Subcutaneous abdominal adipose tissue (tissue), 5 donors: ENCODE measurements at regions not wholly inside any gene's neighbourhood (a gene's known extent, or its start where the extent isn't known, plus 50 kb on each side); places are given as distances from the start of the nearest gene placed in this dataset.

Experiments
- H3K27ac ChIP-seq: one replicate; pipeline ENCODE4 v1.7.0; 2013; ENCODE audit warnings: low read depth, mild to moderate bottlenecking, inconsistent platforms, low read length, moderate library complexity
- H3K27me3 ChIP-seq, 5 donors: one replicate each; pipeline ENCODE4 v1.7.0; 2013; ENCODE audit warnings: low read length in 5 of 5, inconsistent platforms in 1 of 5; ENCODE audit not compliant: control insufficient read depth in 5 of 5, insufficient read depth in 4 of 5
- H3K36me3 ChIP-seq, 5 donors: one replicate each; pipeline ENCODE4 v1.7.0; 2013; ENCODE audit warnings: low read length in 5 of 5; ENCODE audit not compliant: control insufficient read depth in 5 of 5, insufficient read depth in 5 of 5
- H3K4me1 ChIP-seq, 5 donors: one replicate each; pipeline ENCODE4 v1.7.0; 2013; ENCODE audit warnings: low read length in 5 of 5, mild to moderate bottlenecking in 3 of 5, moderate library complexity in 1 of 5; ENCODE audit not compliant: control insufficient read depth in 5 of 5, insufficient read depth in 5 of 5
- H3K4me3 ChIP-seq, 5 donors: one replicate each; pipeline ENCODE4 v1.7.0; 2013; ENCODE audit warnings: low read length in 5 of 5, low read depth in 1 of 5
- H3K9ac ChIP-seq, 5 donors: one replicate each; pipeline ENCODE4 v1.7.0; 2013; ENCODE audit warnings: low read length in 5 of 5, mild to moderate bottlenecking in 4 of 5, moderate library complexity in 3 of 5
- H3K9me3 ChIP-seq, 5 donors: one replicate each; pipeline ENCODE4 v1.7.0; 2013; ENCODE audit warnings: low read length in 5 of 5; ENCODE audit not compliant: control insufficient read depth in 5 of 5
- donor health status: healthy.
- donor health status: healthy.
- donor health status: healthy.
- donor health status: healthy.
- donor health status: healthy.

GRCh38 chr16:27721531-27722181, 171.7 kb downstream of the KATNIP start:
- Histone ChIP-seq H3K36me3 (peaks cover 0 to 35% (median 7%) of the 10 kb centered on the region in 5 donors), H3K27ac (peak overlapping the region; percentile 35), H3K9ac (peak overlapping the region in 1 of 5 donors; percentile 43), H3K27me3 (no peaks in the 10 kb centered on the region), H3K4me1 (peaks cover 5 to 34% (median 30%) of the 10 kb centered on the region in 5 donors), H3K9me3 (no peaks in the 10 kb centered on the region), H3K4me3 (peak overlapping the region in 3 of 5 donors; percentile 7 to 47 (median 29))

DNA sequence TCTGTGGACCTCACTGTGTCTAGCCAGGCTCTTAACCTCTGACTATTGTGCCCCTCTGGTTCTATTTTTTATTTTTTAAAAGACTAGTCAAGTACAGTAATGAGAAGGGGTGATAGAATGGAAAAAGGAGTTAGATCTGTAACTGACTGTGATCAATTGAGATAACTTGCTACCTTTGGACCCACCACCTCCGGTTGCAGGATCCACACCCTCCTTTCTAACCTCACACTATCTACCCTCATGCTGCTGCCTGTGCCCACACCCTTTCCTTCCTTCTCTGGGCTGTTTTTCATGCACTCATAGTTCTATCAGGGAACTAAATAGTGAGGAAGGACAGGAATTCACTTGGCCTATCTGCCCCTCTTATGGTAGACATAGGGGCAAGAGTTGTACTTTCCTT, 172.3 kb downstream of the KATNIP start:
- Histone ChIP-seq H3K27ac (no peak overlapping the region), H3K4me1 (peaks cover 5 to 34% (median 30%) of the 10 kb centered on the region in 5 donors), H3K4me3 (no peak overlapping the region), H3K9ac (no peak overlapping the region), H3K9me3 (no peaks in the 10 kb centered on the region), H3K27me3 (no peaks in the 10 kb centered on the region), H3K36me3 (peaks cover 0 to 37% (median 7%) of the 10 kb centered on the region in 5 donors)

GRCh38 chr16:27722892-27723450, 173.0 kb downstream of the KATNIP start:
- Histone ChIP-seq H3K27ac (no peak overlapping the region), H3K9ac (no peak overlapping the region)

GRCh38 chr16:27723711-27724481, 174.0 kb downstream of the KATNIP start:
- Histone ChIP-seq H3K36me3 (peaks cover 2 to 43% (median 7%) of the 10 kb centered on the region in 5 donors), H3K27ac (no peak overlapping the region), H3K4me3 (no peak overlapping the region), H3K4me1 (peaks cover 5 to 34% (median 30%) of the 10 kb centered on the region in 5 donors), H3K9ac (no peak overlapping the region), H3K27me3 (no peaks in the 10 kb centered on the region), H3K9me3 (no peaks in the 10 kb centered on the region)

More at GRCh38 chr16:27722892-27723450, 173.0 kb downstream of the KATNIP start:
- H3K9me3 ChIP-seq: no peaks in the 10 kb centered on the region
- H3K4me3 ChIP-seq: no peak overlapping the region
- peaks cover 2 to 39% (median 7%) of the 10 kb centered on the region in 5 donors for H3K36me3 ChIP-seq
- H3K4me1 ChIP-seq: peaks cover 5 to 34% (median 30%) of the 10 kb centered on the region in 5 donors
- no peaks in the 10 kb centered on the region for H3K27me3 ChIP-seq

GRCh38 chr16:27724482-27725235, 174.7 kb downstream of the KATNIP start:
- H3K36me3 ChIP-seq: peaks cover 2 to 43% (median 7%) of the 10 kb centered on the region in 5 donors
- no peaks in the 10 kb centered on the region for H3K9me3 ChIP-seq
- H3K27me3 ChIP-seq: no peaks in the 10 kb centered on the region
- peaks cover 5 to 38% (median 32%) of the 10 kb centered on the region in 5 donors for H3K4me1 ChIP-seq
- H3K9ac ChIP-seq: no peak overlapping the region
- no peak overlapping the region for H3K4me3 ChIP-seq
- no peak overlapping the region for H3K27ac ChIP-seq

DNA sequence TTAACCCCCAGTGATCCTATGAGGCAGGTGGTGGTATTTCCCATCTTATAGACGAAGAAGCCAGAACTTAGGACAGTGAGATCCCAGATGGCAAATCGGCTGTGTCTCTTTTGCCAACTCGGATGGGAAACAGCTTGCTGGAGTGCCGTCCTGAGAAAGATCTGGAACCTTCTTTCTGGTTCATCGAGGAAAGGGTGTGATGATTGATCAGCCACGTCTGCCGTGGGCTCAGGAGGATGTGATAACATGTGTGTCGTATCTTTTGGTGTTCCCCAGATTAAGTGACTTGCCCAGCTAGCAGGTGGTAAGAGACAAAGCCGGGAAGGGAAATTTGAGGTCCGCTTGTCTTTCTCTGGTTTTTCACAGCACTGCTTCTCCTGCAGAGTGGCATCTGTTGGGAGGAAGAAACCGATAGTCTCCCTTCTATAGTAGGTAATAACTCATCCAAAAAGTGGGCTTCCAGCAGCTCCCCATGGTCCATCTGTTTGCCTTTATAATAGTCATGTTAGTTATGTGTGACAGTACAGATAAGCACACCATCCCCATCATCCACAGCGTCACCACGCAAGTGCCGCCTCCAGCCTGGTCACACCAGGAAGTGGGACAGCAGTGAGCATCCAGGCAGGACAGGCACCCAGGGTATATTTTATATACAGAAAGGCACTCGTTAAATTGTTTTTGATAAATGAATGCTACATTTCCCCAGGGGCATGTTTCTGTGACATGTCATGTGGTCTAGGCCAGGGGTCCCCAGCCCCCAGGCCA, 175.5 kb downstream of the KATNIP start:
- no peak overlapping the region for H3K27ac ChIP-seq

DNA sequence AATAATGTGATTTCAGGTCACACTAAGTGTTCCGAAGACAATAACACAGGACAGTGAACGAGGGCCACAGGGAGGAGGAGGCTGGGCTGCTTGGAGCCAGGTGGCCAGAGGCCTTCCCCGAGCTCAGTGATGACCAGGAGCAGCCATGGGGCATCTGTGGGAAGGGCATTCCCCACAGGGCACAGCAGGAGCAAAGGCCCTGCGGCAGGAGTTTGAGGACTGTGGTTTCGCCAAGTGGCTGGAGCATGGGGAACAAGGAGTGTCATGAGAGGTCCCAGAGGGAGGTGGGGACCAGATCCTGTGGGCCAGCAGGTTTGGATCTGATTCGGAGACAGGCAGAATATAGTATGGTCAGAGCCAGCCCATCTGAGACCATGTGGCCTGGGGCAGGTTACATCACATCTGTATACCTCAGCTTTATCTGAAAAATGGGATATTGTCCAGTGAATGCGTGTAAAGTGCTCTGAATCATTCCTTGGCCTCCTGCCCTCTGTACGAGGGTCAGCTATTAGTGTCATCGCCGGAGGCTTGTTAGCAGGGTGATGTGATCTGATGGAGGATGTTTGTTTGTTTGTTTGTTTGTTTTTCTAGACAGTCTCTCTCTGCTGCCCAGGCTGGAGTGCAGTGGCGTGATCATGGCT, 176.8 kb downstream of the KATNIP start:
- Histone ChIP-seq H3K27me3 (no peaks in the 10 kb centered on the region), H3K36me3 (peaks cover 2 to 46% (median 7%) of the 10 kb centered on the region in 5 donors), H3K4me3 (no peak overlapping the region), H3K4me1 (peaks cover 2 to 26% (median 21%) of the 10 kb centered on the region in 5 donors), H3K27ac (no peak overlapping the region), H3K9me3 (no peaks in the 10 kb centered on the region), H3K9ac (no peak overlapping the region)

More for the DNA sequence above, 175.5 kb downstream of the KATNIP start:
- Histone ChIP-seq H3K9me3 (no peaks in the 10 kb centered on the region), H3K4me3 (no peak overlapping the region), H3K4me1 (peaks cover 5 to 38% (median 33%) of the 10 kb centered on the region in 5 donors), H3K9ac (no peak overlapping the region), H3K36me3 (peaks cover 2 to 43% (median 7%) of the 10 kb centered on the region in 5 donors), H3K27me3 (no peaks in the 10 kb centered on the region)

DNA sequence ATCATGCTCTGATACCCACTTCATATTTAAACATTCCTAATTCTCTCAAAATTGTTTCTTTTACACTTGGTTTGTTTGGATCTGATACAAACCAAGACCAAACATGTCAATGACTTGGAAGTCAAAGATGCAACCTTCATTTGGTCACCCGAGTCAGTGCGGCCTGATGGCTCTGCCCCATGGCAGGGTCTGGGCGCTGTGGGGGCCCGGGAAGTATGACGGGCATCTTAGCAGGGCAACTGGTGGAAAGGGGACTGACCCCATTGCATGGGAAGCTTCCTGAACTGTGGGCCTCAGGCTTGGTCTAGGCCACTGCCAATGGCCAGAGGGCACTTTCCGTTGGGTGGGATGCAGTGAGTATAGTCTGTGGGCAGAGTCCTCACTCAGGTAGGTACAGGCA, 178.0 kb downstream of the KATNIP start:
- Histone ChIP-seq H3K27ac (no peak overlapping the region), H3K4me1 (peaks cover 0 to 22% (median 12%) of the 10 kb centered on the region in 5 donors), H3K9me3 (no peaks in the 10 kb centered on the region), H3K9ac (no peak overlapping the region), H3K27me3 (no peaks in the 10 kb centered on the region), H3K36me3 (peaks cover 2 to 39% (median 4%) of the 10 kb centered on the region in 5 donors), H3K4me3 (no peak overlapping the region)

- H3K9me3 ChIP-seq: no peaks in the 10 kb centered on the region
- peaks cover 2 to 38% (median 4%) of the 10 kb centered on the region in 5 donors for H3K36me3 ChIP-seq
- H3K9ac ChIP-seq: no peak overlapping the region
- peaks cover 0 to 22% (median 12%) of the 10 kb centered on the region in 5 donors for H3K4me1 ChIP-seq
- no peak overlapping the region for H3K4me3 ChIP-seq
- no peaks in the 10 kb centered on the region for H3K27me3 ChIP-seq
- H3K27ac ChIP-seq: no peak overlapping the region
Measured at GRCh38 chr16:27728691-27729090, 178.7 kb downstream of the KATNIP start.
